ENCODE measurements at regions not wholly inside any gene's neighbourhood (a gene's known extent, or its start where the extent isn't known, plus 50 kb on each side); places are given as distances from the start of the nearest gene placed in this dataset.
A peak's percentile ranks its signal among the peaks of the same experiment; 100 is the strongest.
"Not testable (repeated sequence)": the region's sequence is repeated elsewhere in the genome, so short reads cannot be mapped to it uniquely, and the experiment has no call there.

GRCh38 chr10:64537112-64537511 lies 1015.9 kb downstream of the REEP3 start:
- no peak for DNase-seq

GRCh38 chr10:64537928-64538327 lies 1016.7 kb downstream of the REEP3 start:
- DNase-seq = peak in 20 of 58 donors; percentile 4 to 78 (median 30)

GRCh38 chr10:64546073-64546472 lies 1024.9 kb downstream of the REEP3 start:
- no peak for DNase-seq

GRCh38 chr10:64547168-64547567 lies 1026.0 kb downstream of the REEP3 start:
- DNase-seq = no peak

- no peak for DNase-seq
These were observed 1034.5 kb downstream of the REEP3 start for GRCh38 chr10:64555666-64556065.

- DNase-seq = peak in 19 of 58 donors; percentile 11 to 77 (median 28)
These were observed 1037.1 kb downstream of the REEP3 start for GRCh38 chr10:64558094-64558835.

- no peak for DNase-seq
These were observed 1049.9 kb downstream of the REEP3 start for GRCh38 chr10:64571056-64571455.

- no peak for DNase-seq
These were observed 1052.6 kb downstream of the REEP3 start for GRCh38 chr10:64573623-64574325.

GRCh38 chr10:64574371-64574770 lies 1053.2 kb downstream of the REEP3 start:
- DNase-seq = peak in 2 of 58 donors; percentile 2 to 68

- DNase-seq = no peak
These were observed 1055.3 kb downstream of the REEP3 start for GRCh38 chr10:64576497-64576896.

GRCh38 chr10:64578757-64579156 lies 1057.6 kb downstream of the REEP3 start:
- not testable (repeated sequence) for DNase-seq

- no peak for DNase-seq
These were observed 1065.8 kb downstream of the REEP3 start for GRCh38 chr10:64586934-64587503.

- no peak for DNase-seq
These were observed 1072.9 kb downstream of the REEP3 start for GRCh38 chr10:64594072-64594471.

GRCh38 chr10:64598600-64598999 lies 1077.4 kb downstream of the REEP3 start:
- DNase-seq = no peak

- DNase-seq = no peak
These were observed 1080.1 kb downstream of the REEP3 start for GRCh38 chr10:64601298-64601697.

GRCh38 chr10:64617085-64617484 lies 1095.9 kb downstream of the REEP3 start:
- DNase-seq = no peak

GRCh38 chr10:64619102-64619501 lies 1097.9 kb downstream of the REEP3 start:
- no peak for DNase-seq

- DNase-seq = no peak
These were observed 1105.7 kb downstream of the REEP3 start for GRCh38 chr10:64626924-64627323.

GRCh38 chr10:64630534-64630933 lies 1109.3 kb downstream of the REEP3 start:
- no peak for DNase-seq

GRCh38 chr10:64635906-64636305 lies 1114.7 kb downstream of the REEP3 start:
- DNase-seq = no peak

- DNase-seq = peak in 14 of 58 donors; percentile 6 to 79 (median 21)
These were observed 1115.3 kb downstream of the REEP3 start for GRCh38 chr10:64636461-64636860.

- DNase-seq = no peak
These were observed 1116.7 kb downstream of the REEP3 start for GRCh38 chr10:64637939-64638338.

Data from anterior cingulate cortex (tissue), 58 donors.